HuH-7 (cell line): ENCODE measurements at regions not wholly inside any gene's neighbourhood (a gene's known extent, or its start where the extent isn't known, plus 50 kb on each side); places are given as distances from the start of the nearest gene placed in this dataset.

Experiments
- DNase-seq: peaks from one replicate; pipeline ENCODE4 v3.0.0; 2011; ENCODE audit warnings: low spot score

DNA sequence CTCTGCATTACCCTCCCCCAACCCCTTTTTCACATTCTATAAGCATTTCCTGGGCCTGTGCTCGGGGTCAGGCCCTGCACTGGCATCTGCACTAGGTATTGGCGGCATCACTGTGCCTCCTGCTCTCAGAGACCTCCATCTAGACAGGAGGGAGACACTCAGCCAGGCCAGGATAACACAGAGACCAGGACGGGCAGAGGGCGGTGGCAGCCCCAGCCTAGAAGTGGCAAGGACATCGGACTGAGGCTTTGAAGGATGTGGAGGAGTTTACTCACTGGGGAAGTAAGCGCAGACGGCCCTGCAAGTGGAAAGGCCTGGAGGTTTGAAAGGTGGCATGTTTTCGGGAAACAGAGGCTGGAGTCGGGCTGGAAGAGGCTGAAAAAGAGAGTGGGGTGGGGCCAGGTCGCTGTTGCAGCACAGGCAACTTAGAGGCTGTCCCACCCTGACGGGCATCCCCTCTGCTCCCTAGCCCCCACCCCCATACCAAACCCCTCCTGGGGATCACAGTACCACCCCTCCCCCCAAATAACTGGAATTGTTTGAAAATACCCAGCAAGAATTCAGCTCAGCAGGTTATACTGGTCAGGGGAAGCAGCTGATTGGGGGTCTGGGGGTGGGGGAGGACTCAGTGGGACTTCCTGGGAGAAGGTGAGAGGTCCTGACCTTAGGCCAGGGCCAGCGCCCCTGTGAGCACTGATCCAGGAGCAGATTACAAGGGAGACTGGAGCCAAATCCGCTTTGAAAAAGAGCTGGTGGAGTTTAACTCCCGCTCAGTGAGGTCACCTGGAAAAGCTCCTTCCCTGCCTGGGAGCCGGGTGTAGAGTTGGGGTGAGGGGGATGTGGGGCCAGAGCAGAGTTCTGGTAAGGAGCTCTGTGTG is 121.8 kb upstream of the WNT4 start:
- no peak for DNase-seq

DNA sequence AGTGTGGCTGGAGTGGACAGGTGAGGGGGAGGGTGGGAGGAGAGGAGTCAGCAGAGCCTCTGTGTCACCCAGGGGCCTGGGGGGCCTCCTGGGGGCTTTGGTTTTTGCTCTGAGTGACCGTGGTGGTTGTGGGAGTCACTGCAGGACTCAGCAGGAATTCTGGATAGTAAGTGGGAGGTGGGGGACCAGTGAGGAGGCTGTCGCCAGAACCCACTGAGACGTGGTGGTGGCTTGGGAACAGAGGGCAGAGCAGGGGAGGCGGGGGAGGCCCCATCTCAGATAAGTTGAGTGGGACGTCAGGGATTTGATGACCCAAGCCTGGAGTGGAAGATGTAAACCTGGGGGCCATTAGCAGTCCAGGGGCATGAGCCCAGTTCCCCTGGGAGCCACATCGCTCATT is 123.2 kb upstream of the WNT4 start:
- no peak for DNase-seq

DNA sequence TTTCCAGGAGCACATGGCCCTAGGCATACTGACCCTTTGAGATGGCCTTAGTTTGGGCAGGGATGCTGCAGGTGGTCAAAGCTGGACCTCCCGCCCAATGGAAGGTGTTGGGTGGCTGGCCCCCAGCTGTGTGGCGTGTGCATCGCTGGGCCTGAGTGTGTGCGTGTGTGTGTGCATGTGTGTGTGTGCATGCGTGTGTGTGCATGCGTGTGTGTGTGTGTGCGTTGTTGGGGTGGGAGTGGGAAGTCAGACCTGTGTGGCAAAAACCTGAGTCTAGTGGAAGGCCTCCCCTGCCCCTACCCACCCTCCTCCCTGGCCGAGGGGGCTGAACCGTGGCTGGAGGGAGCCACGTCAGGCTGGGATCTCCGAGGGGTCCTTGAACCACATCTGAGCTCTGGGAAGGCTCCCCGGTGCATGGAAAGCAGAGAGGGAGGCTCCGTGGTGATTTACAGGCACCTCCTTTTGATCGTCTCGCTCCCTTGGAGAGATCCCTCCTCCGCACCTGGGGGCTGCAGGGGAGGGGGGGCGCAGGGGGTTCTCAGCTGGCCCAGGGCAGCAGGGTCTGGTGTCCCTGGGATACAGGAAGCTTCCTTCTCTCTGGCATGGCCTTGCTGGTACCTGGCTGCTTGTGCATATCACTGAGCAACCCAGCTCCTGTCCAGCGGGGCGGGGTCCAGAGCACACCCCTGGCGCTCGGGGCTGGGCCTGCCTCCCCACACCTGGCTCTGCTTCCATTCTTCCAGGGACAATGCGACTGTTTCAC is 124.7 kb upstream of the WNT4 start:
- DNase-seq, result no peak

DNA sequence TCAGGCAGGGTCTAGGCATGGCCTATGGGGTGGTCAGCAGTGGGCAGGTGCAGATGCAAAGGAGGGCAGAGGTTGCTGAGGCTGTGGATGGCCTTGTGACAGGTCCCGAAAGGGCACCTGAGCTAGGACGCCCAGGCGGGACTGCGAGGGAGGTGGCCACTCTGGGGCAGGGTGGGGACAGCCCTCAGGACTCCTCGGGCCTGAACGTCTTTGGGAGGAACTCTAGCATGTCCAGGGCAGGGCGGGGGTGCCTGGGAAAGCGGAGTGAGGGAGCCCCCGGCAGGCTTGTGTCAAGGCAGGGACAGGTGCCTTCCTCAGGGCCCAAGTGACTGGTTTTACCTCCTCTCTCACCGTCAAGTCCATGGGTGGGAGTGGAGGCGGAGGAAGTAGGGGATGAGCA is 125.4 kb upstream of the WNT4 start:
- DNase-seq, result no peak

DNA sequence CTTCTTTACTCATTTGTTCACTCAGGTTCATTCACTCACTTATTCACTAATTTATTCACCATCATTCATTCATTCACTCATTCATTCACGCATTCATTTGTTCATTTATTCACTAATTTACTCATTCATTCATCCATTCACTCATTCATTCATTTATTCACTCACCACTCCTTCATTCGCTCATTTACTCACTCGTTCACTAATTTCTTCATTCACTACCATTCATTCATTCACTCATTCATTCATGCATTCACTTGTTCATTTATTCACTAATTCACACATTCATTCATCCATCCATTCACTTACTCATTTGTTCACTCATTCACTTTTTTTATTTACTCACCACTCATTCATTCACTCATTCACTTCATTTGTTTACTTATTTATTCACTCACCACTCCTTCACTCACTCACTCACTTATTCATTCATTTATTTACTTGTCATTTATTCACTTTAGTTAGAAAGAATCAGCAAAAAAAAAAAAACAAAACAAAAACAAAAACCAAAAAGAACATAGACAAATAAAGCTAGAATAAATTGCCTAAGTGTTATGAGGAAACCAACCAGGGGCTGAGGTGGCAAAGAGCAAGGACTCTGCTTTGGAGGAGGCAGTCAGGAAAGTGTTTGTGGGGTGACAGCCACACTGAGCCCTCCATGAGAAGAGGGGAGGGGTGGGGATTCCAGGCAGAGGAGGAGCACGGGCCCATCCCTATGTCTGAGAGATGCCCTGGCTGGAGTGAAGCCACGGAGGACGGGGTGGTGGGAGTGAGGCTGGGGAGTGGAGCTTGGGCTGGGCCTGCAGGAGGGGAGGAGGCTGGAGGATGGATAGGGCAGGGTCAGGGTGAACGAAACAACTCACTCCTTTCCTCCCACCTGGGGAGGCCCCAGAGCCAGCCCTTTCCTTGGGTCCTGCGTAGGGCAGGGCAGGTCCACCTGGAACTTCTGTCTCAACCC is 129.2 kb upstream of the WNT4 start:
- DNase-seq, result no peak

DNA sequence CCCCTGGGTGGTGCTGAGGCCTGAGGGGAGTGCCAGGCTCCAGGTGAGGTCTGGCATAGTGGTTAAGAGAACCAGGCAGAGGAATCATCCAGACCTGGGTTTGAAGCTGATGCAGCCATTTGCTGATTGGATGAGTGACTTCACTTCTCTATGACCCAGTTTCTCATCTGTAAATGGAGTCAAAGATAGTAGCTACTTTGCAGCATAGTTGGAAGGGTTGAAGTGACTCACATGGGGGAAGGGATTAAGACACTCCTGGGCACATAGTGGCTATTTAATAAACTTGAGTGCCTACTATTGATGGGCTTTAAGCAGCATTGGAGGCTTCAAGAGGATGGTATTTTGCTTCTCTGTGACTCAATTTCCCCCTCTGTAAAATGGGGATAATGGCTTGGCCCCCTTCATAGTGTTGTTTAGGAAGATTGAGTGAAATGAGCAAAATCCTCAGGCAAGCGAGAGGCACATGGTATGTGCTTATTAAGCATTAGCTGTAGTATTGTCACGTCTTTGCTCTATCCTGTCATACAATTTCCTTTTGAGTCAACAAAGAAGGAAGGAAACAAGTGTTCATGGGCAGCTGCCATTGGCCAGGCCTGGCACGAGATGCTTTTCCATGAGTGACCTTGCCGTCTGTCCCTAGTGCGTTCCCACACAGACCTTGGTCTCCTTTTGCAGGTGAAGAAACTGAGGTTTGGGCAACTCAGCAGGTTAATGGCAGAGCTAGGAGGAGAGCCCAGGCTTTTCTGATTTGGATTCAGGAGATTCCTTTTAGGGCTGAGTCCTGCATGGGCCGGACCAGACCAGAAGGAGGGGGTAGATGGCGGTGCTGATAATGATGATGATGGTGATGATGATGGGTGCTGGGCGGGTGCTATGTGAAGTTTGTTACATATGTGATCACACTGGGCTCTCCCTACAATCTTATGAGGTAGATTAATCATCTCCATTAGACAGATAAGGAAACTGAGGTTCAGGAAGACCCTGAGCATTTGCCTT is 131.1 kb upstream of the WNT4 start:
- no peak for DNase-seq

DNA sequence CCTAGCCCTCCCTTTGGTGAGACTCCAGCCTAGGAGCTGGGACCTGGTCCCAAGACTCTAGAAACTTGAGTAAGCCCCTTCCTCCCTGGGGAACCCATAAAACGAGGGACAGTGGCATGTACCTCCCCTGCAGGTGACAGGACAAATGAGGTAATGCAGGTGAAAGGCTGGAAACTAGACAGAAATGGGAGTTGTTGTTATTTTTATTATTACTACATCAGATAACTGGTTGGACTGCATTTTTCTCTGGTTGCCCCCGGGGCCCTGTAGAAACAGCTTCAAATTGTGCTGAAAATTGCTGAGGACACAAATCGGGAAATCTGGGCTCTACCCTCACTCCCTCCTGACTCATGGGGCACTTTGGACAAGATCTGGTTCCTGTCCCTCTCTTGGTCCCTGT is 132.3 kb upstream of the WNT4 start:
- DNase-seq, result no peak

DNA sequence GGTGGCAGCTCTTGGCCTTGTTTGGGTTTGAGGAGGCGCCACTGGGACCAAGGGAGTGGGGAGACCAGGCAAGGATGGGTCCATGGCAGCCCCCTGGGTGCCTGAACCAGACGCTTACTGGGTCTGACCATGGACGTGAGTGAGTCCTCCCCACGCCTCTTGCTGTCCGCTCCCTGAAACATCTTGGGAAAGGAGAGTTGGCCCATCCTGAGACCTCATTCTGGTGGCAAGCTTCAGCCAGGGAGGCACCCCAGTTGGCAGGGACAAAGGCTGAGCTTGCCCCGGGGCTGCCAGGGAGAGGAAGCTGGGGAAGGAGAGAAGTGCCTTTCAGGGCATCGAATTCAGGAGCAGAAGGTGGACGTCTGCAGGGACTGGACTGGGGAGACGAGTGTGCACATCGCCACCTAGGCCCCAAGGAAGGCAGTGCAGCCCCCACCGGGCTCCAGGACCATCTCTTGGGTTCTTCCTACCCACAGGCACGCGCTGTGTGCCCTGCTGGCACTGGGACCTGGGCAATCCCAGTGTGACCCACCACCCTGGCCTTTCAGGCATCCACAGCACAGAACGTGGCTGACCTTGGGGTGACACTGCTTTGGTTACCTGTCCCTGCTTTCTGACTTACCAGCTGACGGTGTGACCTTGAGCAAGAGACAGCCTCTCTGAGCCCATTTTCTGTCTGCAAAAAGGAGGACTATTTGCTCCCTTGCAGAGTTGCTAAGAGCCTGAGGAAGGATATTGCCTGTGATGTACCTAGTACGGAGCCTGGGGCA is 132.9 kb upstream of the WNT4 start:
- DNase-seq, result peak; percentile 90

DNA sequence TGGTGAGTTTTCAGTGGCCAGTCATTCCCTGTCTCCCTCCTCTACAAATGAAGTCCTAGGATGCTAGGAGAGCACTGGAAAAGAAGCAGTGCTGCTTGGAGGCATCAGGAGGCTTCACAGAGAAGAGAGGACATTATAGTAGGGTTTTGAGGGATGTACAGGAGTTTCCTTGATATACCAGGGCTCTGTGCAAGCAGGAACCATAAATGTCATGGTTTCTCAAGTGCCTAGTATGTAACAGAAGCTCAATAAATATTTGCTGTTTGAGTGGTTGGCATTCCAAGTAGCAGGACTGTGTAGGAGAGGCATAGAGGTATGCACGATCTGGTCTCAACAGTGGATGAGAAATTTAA is 133.5 kb upstream of the WNT4 start:
- DNase-seq, result no peak

DNA sequence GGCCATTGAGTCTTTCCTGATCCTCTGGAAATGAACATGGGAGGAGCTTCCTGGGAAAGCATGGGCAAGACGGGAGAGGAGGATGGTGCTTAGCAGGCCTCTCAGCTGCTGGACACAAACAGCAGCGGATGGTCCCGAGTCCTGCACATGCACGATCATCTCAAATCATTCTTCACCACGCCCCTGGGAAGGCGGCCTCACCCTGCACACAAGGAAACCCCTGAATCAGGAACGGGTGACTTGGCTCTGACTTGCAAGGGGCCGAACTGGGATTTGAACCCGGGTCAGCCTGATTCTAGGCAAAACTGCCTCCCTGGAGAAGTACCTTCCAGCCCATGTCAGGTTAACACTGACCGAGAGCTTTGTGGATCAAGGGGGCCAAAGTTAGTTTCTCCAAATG is 134.8 kb upstream of the WNT4 start:
- DNase-seq, result no peak

DNA sequence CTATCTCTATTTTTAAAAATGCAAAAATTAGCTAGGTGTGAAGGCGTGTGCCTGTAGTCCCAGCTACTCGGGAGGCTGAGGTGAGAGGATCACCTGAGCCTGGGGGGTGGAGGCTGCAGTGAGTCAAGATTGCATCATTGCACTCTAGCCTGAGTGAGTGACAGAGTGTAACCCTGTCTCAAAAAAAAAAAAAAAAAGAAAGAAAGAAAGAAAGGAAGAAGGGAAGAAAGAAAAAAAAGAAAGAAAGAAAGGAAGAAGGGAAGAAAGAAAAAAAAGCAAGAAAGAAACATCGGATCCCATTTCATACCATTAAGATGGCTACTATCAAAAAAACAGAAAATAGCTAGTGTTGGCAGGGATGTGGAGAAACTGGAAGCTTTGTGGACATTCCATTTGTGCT is 136.8 kb upstream of the WNT4 start:
- no peak for DNase-seq

DNA sequence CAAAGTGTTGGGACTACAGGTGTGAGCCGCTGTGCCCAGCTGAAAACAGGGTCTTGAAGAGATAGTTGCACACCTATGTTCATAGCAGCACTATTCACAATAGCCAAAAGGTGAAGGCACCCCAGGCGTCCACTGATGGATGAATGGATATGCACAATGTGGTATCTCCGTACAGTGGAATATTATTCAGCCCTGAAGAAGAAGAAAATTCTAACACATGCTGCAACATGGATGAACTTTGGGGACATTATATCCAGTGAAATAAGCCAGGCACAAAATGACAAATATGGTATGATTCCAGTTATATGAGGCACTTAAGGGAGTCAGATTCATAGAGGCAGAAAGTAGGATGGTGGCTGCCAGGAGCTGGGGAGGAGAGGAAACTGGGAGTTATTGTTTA is 137.6 kb upstream of the WNT4 start:
- DNase-seq, result no peak

DNA sequence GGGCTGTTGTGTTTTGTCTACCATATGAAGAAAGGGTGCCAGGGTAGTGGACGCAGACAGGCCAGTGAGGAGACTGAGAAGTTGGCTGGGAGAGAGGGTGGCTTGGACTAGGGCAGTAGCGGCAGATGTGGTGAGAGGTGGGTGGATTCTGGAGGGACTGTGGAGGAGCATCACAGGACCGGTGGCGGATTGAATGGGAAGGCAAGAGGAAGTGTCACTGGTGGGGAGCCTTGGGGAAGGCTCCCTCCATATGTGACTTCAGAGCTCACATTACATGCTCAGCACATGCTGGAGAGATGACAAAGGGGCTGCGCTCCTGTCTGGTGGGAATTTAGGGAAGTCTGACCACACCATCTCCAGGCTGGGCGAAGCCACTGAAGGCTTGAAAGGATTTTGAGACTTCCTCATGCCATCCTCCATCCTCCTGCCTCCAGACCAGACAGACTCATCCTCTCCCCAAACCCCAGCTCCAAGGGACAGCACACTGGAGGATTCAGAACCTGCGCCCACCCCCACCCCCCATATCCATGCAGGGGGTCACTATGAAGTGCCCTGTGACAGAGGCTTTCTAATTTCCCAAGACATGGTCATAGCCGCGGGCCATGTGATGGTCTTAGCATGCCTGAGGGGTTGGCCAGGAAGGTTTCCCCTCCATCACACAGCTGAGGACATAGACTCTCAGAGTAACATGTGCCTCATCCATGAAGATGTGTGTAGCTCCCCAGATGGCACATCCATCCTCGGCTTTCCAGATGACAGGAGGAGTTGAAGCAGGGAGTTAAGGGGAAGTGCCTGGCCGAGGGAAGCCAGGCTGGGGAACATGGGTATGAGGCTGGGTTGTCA is 138.8 kb upstream of the WNT4 start:
- no peak for DNase-seq

DNA sequence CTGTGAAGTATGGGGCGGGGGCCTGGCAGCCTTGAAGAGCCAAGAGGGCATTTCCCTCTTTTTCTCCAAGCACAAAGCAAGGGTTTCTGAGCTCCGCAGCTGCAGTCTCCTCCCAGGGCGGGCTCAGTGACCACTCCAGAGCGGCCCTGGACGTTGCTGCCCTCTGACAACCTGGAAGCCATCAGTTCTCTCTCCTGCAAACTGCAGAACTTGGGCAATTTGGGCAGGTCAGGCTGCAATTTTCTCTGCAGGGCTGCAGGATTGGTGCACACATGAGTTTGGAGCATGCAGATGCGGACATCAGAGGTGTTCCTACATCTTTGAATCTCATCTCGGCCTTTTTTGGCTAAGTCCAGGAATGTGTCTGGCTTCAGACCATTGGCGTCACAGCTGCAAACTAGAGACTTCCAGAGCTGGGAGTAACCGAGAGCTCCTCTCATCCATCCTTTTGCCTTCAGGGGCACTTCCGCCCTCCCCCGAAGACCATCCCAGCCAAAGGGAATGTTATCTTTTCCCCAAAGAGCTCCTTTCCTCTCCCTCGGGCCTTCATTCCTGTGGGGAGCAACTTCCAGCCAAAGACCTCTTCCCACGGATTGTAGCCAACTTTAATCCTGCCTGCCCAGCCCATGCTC is 139.6 kb upstream of the WNT4 start:
- no peak for DNase-seq

DNA sequence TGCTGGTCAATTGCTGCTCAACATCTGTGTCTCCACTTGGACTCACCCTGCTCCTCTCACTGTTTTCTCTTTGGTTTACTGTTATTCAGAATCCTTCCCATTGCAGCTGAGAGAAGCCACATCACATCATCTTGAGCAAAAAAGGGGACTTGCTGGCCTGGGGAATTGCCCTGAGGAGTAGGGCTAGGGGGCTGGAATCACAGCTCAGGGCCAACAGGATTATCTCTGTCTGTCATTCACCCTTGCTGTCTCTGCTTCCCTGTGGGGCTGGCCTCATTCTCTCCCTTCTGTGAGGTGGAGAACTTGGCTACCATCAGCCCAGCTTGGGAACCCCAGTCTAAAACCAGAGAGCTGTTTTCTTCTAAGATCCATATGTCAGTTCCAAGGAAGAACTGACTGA is 140.7 kb upstream of the WNT4 start:
- DNase-seq, result no peak

DNA sequence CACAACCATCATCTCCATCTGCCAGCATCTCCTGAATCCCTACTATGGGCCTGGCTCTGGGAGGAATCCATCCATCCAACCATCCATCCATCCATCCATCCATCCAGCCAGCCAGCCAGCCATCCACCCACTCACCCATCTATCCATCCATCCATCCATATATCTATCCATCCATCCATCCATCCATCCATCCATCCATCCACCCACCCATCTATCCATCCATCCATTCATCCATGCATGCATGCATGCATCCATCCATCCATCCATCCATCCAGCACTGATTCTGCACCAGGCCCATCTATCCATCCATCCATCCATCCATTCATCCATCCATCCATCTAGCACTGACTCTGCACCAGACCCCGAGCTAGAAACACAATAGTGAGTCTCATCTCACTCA is 141.3 kb upstream of the WNT4 start:
- no peak for DNase-seq

DNA sequence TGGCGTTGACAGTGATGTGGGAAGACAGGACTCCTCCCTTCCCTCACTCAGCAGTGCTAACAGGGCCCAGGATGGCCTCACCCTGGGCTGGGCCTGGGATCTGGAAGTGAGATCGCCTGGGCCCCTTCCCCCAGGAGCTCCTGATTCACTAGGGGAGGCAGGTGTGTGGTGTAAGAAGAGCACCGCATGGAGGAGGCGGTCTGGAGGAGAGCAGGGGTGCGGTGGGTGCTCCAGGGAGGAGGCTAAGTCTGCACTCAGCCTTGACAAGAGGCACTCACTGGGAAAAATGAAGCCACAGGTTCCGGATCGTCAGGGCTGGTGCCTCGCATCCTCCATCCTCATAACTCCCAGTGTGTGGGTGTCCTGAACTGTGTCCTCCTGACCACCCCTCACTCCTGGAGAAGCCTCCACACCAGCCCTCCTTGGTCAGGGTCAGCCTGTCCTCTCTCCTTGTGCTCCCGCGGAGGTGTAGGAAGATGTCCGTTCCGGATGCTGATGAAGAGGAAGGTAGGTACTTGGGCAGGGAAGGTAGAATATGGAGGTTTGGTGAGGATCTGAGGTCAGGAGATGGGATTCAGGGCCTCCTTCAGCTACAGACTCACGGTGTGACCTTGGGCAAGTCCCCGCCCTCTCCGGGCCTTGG is 142.1 kb upstream of the WNT4 start:
- DNase-seq, result no peak

DNA sequence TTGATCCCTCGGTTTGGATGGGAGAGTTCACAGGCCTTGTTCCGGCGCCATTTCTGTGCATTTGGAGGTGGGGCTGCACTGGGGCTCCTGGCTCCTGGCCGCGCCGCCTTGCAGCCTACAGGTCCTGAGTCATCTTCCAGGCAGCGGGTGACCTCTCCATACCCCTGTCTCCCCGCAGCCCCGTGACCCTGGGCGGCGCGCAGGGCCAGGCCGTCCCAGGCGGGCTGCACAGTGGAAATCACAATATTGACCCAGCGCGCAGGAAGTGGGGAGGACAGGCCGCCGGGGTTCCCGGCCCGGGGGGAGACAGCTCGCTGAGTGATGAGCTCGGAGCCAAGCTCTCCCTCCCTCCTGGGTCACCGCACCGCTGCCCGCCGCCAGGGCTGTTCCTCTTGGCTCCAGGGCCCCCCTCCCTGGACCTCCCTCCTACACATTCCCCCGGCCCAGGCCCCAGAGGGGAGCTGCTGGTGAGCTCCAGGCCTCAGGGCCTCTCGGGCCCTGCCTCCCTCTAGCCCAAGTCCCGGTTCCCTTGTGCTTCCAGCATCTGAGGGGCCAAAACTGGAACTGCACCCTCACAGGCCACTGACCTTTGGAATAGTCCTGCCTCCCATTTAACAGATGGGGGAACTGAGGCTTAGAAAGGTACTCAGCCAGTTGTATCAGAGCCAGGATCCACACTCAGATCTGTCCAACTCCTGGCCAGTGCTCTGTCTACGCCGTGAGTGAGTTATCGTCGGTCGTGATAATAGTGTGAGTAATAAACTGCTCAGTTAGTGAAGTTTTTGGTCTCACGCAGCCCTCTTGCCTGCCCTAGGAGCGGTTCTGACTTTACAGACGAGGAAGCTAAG is 142.9 kb upstream of the WNT4 start:
- DNase-seq, result no peak
